COLO829 (cell line): ENCODE measurements at regions not wholly inside any gene's neighbourhood (a gene's known extent, or its start where the extent isn't known, plus 50 kb on each side); places are given as distances from the start of the nearest gene placed in this dataset.

Source experiments
- DNase-seq: peaks from one replicate; pipeline ENCODE4 v3.0.0; 2012; ENCODE audit warnings: low spot score

DNA sequence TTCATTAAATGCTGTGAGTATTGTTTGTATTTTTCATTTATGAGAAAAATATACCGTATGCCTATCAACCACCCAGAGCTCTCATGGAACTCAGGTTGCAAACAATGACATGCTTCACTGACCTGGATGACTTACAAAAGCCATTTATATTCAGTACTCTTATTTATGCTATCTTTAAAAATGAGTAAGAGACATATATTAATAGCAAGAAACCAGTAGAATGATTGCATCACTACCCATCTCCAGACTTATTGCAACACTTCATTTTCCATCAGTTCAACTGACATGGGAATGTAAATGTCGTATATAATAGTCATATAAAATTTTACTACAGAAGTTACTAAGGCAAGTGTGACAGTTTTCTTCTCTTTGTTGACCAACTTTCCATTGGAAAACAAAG, 69.1 kb downstream of the OTP start:
- no peak for DNase-seq

DNA sequence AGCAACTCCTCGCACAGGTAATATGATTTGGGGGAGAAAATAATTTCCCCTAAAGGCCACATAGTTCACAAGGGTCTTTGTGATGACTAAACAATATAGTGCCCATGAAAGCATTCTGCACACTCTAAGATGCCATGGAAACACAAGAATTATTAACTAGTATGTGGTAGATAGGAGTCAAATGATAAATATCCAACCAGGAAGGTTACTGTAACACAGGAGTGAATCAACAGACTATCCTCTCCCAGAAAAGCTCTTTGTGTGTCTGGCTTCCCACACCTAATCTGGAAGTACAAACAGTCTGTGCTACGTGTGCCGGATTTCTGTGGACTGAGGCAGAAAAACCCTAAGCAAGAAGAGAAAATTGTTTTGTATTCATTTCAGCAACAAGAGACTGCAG, 70.0 kb downstream of the OTP start:
- DNase-seq: no peak

DNA sequence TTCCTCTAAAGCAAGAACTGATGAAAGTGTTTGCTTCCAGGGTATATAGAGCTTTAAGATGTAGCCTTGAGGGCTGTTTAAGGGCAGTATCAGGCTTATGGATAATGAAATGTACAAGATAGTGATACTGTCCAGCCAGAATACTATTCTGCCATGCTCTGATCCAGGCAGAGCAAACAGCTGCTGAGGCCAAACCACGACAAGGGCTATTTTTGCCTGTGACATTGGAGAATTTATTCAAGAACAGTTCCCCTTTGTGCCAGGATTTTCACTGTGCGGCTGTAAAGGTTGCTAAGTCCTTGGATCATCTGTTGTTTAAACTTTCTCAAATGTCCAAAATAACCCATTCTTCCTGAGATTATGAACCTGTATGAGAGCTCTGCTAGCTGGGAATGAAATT, 70.4 kb downstream of the OTP start:
- DNase-seq: no peak

DNA sequence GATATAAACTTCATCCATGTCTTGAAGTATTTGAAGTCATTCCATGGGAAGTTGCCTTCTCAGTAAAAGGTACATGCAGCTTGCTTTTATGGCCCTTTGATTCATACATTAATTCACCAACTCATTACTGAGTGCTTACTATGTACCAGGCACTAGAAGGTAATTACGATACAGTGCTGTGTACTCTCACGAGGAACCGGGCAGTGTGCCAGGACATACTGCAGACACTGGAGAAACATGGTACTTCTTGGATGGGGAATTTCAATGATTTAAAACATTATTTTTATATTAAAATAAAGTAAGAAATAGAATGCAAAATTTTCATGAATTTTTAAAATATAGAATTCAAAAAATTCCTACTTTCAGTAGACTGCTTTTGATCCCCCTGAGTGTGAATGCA, 71.4 kb upstream of the WDR41 start:
- no peak for DNase-seq

DNA sequence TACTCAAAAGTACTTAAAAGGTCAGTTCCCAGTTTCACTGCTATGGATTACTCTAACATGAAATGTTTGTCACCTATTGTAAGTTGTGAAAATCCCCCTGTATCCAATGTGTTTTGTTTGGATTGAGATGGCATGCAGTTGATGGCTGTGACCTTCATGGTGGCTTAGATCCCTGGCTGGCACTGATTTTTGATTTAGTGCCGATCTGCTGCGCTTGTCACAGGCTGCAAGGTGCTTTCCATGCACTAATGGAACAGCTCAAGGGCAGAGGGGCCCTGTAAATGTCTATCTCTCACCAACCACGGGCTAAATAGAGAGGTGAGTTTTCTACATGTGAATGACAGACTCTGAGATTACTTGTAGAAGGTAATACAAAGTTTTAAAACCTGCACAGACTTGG, 69.8 kb upstream of the WDR41 start:
- DNase-seq: no peak

DNA sequence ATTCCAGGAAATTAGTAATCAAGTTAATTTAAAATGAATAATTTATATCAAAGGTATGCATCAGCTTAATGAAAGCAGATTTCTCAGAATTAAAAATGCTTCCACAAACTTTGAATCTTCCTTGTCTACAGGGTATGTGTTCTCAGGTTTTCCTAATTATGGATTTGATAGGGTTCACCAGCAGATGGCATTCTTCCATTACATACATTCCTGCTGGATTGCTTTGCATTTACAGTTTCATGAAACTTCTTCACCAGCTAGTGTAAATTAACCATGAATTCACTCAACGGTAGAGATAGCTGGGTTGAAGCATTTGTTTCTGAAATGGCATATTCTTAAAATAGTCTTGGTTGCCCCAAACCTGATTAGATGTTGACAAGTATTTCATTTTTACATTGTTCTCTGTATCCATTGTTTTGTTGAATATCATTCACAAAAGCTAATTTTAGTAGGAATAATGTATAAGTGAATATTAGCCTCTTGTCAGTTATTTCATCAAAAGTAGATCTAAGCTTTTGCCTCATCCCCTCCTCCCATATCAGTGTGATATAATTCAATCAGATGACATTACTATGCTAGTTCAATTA, 68.7 kb upstream of the WDR41 start:
- DNase-seq: peak; percentile 51

DNA sequence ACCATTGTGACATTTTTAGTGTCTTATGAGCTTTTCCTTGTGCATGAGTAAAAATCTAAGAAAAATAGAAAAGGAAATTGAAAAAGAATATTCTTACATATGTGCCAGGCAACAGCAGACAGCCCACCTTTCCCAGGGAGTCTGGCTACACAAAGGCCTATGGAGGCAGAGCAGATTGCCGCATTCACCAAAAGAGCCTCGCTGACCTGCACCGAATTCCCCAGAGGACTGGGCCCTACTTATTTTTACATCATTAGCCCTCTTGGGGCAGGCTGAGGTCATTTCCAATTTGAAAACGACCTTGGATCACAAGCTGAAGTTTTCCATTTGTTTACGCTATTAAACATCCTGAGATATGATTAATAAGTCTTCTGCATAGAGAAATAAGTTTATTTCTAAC, 66.2 kb upstream of the WDR41 start:
- DNase-seq: no peak

DNA sequence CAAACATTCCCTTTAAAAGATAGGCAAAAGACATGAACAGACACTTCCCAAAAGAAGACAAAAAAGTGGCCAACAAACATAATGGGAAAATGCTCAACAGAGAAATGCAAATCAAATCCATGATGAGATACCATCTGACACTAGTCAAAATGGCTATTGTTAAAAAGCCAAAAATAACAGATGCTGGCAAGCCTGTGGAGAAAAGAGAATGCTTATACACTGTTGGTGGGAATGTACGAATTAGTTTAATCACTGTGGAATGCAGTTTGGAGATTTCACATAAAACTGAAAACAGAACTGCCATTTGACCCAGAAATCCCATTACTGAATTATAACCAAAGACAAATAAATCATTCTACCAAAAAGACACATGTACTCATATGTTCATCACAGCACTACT, 58.3 kb upstream of the WDR41 start:
- no peak for DNase-seq

DNA sequence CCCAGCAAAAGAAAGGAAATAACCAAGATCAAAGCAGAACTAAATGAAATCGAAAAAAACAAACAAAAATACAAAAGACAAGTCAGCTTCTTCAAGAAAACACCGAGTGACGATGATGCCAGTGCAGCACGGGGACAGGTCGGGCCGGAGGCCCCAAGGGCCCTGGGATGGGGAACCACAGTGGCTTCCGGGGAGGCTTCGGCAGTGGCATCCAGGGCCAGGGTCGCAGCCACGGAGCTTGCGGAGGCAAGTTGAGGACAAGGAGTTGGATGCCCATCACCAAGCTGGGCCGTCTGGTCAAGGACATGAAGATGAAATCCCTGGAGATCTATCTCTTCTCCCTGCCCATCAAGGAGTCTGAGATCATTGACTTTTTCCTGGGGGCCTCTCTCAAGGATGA, 53.2 kb upstream of the WDR41 start:
- DNase-seq: no peak
